ENCODE measurements at regions not wholly inside any gene's neighbourhood (a gene's known extent, or its start where the extent isn't known, plus 50 kb on each side); places are given as distances from the start of the nearest gene placed in this dataset.
A peak's percentile ranks its signal among the peaks of the same experiment; 100 is the strongest.

DNA sequence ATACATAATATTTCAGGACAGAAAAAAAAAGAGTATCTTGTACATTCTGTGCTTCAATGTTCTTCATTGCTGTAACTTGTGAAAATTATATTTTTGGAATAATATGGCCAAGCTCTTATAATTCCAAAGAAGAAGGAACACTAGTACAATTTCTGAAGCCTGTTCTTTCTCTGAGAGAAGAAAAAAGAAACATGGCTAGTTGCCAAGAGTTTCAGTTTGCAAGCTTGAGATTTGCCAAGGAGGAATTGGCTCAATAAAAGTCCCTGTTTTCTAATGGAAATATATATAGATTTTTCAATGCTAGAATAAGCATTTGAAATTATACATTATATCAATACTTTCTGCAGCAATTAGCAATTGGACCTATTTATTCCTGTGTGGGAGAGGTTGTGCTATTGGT, 285.2 kb upstream of the NEGR1 start:
- TF ChIP-seq EZH2 (optimal IDR thresholded peaks at IDR 0.05; ENCODE audit: low read depth, low read length) (no peak), EZH2phosphoT487 (IDR thresholded peaks at IDR 0.05; ENCODE audit: low read length) (no peak)
- TF ChIP-seq, protein P1, sequence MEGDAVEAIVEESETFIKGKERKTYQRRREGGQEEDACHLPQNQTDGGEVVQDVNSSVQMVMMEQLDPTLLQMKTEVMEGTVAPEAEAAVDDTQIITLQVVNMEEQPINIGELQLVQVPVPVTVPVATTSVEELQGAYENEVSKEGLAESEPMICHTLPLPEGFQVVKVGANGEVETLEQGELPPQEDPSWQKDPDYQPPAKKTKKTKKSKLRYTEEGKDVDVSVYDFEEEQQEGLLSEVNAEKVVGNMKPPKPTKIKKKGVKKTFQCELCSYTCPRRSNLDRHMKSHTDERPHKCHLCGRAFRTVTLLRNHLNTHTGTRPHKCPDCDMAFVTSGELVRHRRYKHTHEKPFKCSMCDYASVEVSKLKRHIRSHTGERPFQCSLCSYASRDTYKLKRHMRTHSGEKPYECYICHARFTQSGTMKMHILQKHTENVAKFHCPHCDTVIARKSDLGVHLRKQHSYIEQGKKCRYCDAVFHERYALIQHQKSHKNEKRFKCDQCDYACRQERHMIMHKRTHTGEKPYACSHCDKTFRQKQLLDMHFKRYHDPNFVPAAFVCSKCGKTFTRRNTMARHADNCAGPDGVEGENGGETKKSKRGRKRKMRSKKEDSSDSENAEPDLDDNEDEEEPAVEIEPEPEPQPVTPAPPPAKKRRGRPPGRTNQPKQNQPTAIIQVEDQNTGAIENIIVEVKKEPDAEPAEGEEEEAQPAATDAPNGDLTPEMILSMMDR (IDR thresholded peaks at IDR 0.05; ENCODE audit: low read length): no peak
- Histone ChIP-seq H3K4me1 (ENCODE audit: low read length) (peaks cover 25% of the 10 kb centered on the region), H3K27ac (ENCODE audit: low read length) (peak overlapping the region; percentile 75), H4K20me1 (ENCODE audit: insufficient read depth, low read length) (no peaks in the 10 kb centered on the region), H3K79me2 (ENCODE audit: low read length) (no peaks in the 10 kb centered on the region), H3F3A (ENCODE audit: insufficient read depth, low read length) (peaks cover 15% of the 10 kb centered on the region), H3K4me2 (ENCODE audit: low read depth, low read length) (peak overlapping the region; percentile 58; the same call in 1 of the 2 replicates), H2AFZ (ENCODE audit: low read length) (no peak overlapping the region), H3K36me3 (replicated peaks; ENCODE audit: insufficient read depth, low read length) (no peaks in the 10 kb centered on the region), H3K9me2 (replicated peaks; ENCODE audit: insufficient read depth, low read length) (no peaks in the 10 kb centered on the region), H3K9me3 (replicated peaks; ENCODE audit: insufficient read depth, low read length) (no peaks in the 10 kb centered on the region), H3K27me3 (replicated peaks; ENCODE audit: insufficient read depth, low read length) (no peaks in the 10 kb centered on the region), H3K4me3 (ENCODE audit: low read length) (no peak overlapping the region), H3K9ac (ENCODE audit: low read length) (no peak overlapping the region; the same call in 1 of the 2 replicates)
- peak; percentile 14 for DNase-seq

DNA sequence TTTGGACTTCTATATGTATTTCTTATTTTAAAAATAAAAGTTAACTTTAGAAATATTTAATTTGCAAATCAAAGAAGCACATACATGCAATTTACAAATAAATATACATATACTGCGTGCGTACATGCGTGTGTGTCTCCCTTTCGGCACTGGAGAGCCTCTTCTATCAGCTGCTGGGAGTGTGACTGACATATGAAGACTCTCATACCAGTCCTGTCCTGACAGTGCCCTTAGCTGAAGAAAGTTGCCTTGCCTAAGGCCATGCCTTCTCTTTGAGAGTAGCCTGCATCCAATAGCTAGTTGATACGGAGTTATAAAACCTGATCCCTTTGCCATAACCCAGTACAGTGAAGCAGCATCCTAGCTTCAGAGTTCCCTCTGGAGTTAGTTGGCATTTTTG, 282.4 kb upstream of the NEGR1 start:
- peaks cover 25% of the 10 kb centered on the region for H3K4me1 ChIP-seq (ENCODE audit: low read length)
- no peak overlapping the region for H3K9ac ChIP-seq (ENCODE audit: low read length)
- no peaks in the 10 kb centered on the region for H3K79me2 ChIP-seq (ENCODE audit: low read length)
- no peak for DNase-seq
- no peak overlapping the region for H3K4me3 ChIP-seq (ENCODE audit: low read length)
- no peak overlapping the region for H3K4me2 ChIP-seq (ENCODE audit: low read depth, low read length)
- H4K20me1 ChIP-seq (ENCODE audit: insufficient read depth, low read length): no peaks in the 10 kb centered on the region
- H3K9me2 ChIP-seq (replicated peaks; ENCODE audit: insufficient read depth, low read length): no peaks in the 10 kb centered on the region
- peaks cover 15% of the 10 kb centered on the region for H3F3A ChIP-seq (ENCODE audit: insufficient read depth, low read length)
- H3K27ac ChIP-seq (ENCODE audit: low read length): no peak overlapping the region
- TF ChIP-seq EZH2 (optimal IDR thresholded peaks at IDR 0.05; ENCODE audit: low read depth, low read length) (no peak), EZH2phosphoT487 (IDR thresholded peaks at IDR 0.05; ENCODE audit: low read length) (no peak)
- TF ChIP-seq, protein P1 (IDR thresholded peaks at IDR 0.05; ENCODE audit: low read length): no peak
- no peak overlapping the region for H2AFZ ChIP-seq (ENCODE audit: low read length)
- no peaks in the 10 kb centered on the region for H3K9me3 ChIP-seq (replicated peaks; ENCODE audit: insufficient read depth, low read length)
- no peaks in the 10 kb centered on the region for H3K27me3 ChIP-seq (replicated peaks; ENCODE audit: insufficient read depth, low read length)
- H3K36me3 ChIP-seq (replicated peaks; ENCODE audit: insufficient read depth, low read length): no peaks in the 10 kb centered on the region

DNA sequence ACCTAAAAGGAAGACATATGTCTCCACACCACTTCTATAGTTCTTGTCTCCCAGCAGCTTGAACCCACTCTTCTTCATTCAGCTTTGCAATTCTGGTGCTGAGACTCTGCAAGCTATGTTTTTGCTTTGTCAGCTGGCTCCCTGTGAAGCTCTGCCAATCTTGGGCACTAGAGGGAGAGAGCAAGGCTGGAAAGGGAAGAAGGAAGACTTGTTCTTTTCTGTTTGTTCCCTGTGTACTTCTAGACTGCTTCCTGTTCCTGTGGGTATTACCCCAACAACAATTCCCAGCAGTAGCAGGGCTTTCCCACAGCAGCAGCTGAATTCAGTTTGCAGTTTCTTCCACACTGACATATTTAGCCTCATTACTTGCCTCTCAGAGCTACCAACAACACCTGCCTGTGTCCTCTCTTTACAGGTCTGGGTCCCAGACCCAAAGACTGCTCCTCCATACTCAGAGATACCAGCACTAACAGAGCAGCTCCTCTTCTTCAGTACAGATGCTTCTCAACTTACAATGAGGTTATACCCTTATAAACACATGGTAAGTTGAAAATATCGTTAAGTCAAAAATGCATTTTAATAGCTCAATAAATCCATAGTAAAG, 275.2 kb upstream of the NEGR1 start:
- no peak overlapping the region for H3K9ac ChIP-seq (ENCODE audit: low read length)
- TF ChIP-seq, protein P1 (IDR thresholded peaks at IDR 0.05; ENCODE audit: low read length): peak; percentile 33
- no peak for TF ChIP-seq EZH2 (optimal IDR thresholded peaks at IDR 0.05; ENCODE audit: low read depth, low read length)
- no peak for TF ChIP-seq EZH2phosphoT487 (IDR thresholded peaks at IDR 0.05; ENCODE audit: low read length)
- H3K79me2 ChIP-seq (ENCODE audit: low read length): no peaks in the 10 kb centered on the region
- H3K9me3 ChIP-seq (replicated peaks; ENCODE audit: insufficient read depth, low read length): no peaks in the 10 kb centered on the region
- no peaks in the 10 kb centered on the region for H4K20me1 ChIP-seq (ENCODE audit: insufficient read depth, low read length)
- no peaks in the 10 kb centered on the region for H3K9me2 ChIP-seq (replicated peaks; ENCODE audit: insufficient read depth, low read length)
- no peaks in the 10 kb centered on the region for H3F3A ChIP-seq (ENCODE audit: insufficient read depth, low read length)
- H3K4me2 ChIP-seq (ENCODE audit: low read depth, low read length): no peak overlapping the region
- no peaks in the 10 kb centered on the region for H3K4me1 ChIP-seq (ENCODE audit: low read length)
- H3K27ac ChIP-seq (ENCODE audit: low read length): no peak overlapping the region
- no peak for DNase-seq
- H3K27me3 ChIP-seq (replicated peaks; ENCODE audit: insufficient read depth, low read length): no peaks in the 10 kb centered on the region
- no peak overlapping the region for H3K4me3 ChIP-seq (ENCODE audit: low read length)
- H3K36me3 ChIP-seq (replicated peaks; ENCODE audit: insufficient read depth, low read length): no peaks in the 10 kb centered on the region
- peak overlapping the region; percentile 30; the same call in 1 of the 2 replicates for H2AFZ ChIP-seq (ENCODE audit: low read length)
